GM12892 (cell line): ENCODE measurements at regions not wholly inside any gene's neighbourhood (a gene's known extent, or its start where the extent isn't known, plus 50 kb on each side); places are given as distances from the start of the nearest gene placed in this dataset.

Experiments
- DNase-seq: peaks from one replicate; pipeline ENCODE4 v3.0.0; 2011; ENCODE audit not compliant: insufficient read length
- FAIRE-seq: peaks from 2 replicates; lab custom pipeline; 2011; peaks lifted over from hg19 to GRCh38; lab: Jason Lieb, UNC
- POLR2A ChIP-seq: IDR thresholded peaks from 2 replicates; pipeline ENCODE4 v1.6.1; 2011; ENCODE audit warnings: low read depth, low read length, control low read depth
- POLR2AphosphoS5 ChIP-seq: IDR thresholded peaks from 2 replicates; pipeline ENCODE4 v1.6.1; 2011; ENCODE audit warnings: low read depth, low read length, control low read depth
- TAF1 ChIP-seq: IDR thresholded peaks from 2 replicates; pipeline ENCODE4 v1.6.1; 2011; ENCODE audit warnings: low read depth, mild to moderate bottlenecking, control low read depth, low read length, borderline replicate concordance

GRCh38 chr6:9933677-9934076 is 481.2 kb downstream of the TFAP2A start:
- DNase-seq, result no peak
- no peak for FAIRE-seq
- no peak for TF ChIP-seq POLR2A
- TF ChIP-seq TAF1, result no peak
- TF ChIP-seq POLR2AphosphoS5, result no peak

- FAIRE-seq, result no peak
- DNase-seq, result no peak
- TF ChIP-seq TAF1, result no peak
- no peak for TF ChIP-seq POLR2AphosphoS5
- no peak for TF ChIP-seq POLR2A
These were observed 487.6 kb downstream of the TFAP2A start for GRCh38 chr6:9927275-9927674.

GRCh38 chr6:9924971-9925370 is 489.9 kb downstream of the TFAP2A start:
- DNase-seq, result no peak
- TF ChIP-seq TAF1 (no peak), POLR2A (no peak), POLR2AphosphoS5 (no peak)
- no peak for FAIRE-seq

DNA sequence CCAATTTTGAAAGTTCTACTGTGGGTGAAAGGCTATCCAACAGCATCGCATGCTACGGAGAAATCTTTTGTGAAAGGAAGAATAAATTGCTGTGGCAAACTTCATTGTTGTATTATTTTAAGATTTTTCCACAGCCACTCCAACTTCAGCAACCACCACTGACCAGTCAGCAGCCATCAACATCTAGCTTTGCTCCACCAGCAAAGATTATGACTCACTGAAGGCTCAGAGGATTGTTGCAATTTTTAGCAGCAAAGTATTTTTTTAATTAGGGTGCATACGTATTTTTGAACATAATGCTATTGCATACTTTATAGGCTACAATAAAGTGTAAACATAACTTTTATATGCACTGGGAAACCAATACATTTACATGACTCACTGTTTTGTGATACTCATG is 493.5 kb downstream of the TFAP2A start:
- TF ChIP-seq TAF1 (no peak), POLR2A (no peak), POLR2AphosphoS5 (no peak)
- DNase-seq, result no peak
- no peak for FAIRE-seq

DNA sequence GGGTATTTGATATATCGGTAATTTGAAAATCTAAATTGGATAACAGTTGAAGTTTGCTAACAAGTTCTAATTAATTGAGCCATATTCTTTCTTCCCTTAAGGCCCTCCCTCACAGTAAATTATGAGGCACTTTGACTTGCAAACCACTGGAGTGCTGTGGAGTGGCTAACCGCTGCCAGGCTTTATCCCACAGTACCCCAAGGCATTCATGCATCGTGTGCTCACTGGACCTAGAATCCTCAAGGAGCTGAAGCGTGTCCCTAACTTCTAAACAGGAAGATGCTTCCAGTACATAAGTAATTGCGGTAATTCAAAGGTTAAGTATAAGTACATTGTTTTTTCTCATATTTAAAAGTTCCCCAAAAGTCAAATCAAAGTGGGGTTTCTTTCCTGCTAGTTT is 499.9 kb downstream of the TFAP2A start:
- TF ChIP-seq TAF1 (no peak), POLR2A (no peak), POLR2AphosphoS5 (no peak)
- no peak for DNase-seq
- no peak for FAIRE-seq

DNA sequence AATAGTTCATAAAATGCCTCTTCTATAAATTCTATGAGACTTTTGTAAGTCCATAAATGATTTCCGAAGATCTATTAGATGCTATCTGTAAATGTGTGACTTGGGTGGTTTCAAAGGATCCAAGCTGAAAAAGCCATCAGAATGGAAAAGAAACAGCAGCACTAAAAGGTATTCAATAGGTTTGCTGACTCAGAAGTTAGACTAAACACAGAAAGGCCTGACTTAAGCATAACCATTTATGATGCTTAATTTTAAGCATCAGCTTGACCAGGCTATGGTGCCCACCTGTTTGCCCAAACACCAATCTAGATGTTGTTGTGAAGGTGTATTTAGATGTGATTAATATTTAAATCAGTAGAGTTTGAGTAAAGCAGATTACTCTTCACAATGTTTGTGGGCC is 513.5 kb downstream of the TFAP2A start:
- DNase-seq (no peak), FAIRE-seq (no peak)
- TF ChIP-seq POLR2AphosphoS5, result no peak
- no peak for TF ChIP-seq POLR2A
- no peak for TF ChIP-seq TAF1

DNA sequence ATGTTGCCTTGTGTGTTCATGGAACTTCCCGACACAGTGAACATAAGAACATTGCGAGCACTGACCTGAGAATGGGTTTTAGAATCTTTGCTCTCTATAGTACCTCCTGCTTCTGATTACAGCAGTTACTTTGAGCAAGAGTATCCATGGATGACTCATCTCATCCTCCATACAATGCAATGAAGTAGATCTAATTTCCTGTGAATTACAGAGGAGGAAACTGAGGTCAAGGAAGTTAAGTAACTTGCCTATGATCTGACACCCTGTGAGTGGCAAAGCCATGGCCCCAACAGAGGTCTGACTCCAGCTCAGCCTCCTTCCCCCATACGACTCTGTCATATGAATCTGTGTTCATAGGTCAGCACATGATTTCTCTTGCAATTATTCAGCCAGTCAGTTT is 518.1 kb downstream of the TFAP2A start:
- DNase-seq, result no peak
- no peak for FAIRE-seq

DNA sequence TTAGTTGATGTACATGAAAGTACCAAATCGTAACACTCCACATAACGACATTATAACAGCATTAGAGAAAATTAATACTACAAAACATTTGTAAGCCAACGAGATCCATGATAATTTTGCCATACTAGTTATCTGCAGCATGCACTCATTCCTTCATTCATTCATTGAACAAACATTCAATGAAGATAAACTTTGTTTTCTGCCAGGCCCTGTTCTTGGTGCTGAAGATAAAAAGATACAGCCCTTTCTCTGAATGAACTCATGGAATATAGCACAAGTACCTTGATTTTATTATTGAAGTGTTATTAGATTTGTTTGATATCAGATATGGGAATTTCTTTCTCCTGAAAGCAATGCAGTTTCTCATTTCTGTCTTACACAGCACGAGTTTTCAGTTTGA is 524.0 kb downstream of the TFAP2A start:
- DNase-seq (no peak), FAIRE-seq (no peak)
- no peak for TF ChIP-seq TAF1
- no peak for TF ChIP-seq POLR2AphosphoS5
- no peak for TF ChIP-seq POLR2A

More for the DNA sequence above, 518.1 kb downstream of the TFAP2A start:
- TF ChIP-seq POLR2AphosphoS5 (no peak), TAF1 (no peak), POLR2A (no peak)

DNA sequence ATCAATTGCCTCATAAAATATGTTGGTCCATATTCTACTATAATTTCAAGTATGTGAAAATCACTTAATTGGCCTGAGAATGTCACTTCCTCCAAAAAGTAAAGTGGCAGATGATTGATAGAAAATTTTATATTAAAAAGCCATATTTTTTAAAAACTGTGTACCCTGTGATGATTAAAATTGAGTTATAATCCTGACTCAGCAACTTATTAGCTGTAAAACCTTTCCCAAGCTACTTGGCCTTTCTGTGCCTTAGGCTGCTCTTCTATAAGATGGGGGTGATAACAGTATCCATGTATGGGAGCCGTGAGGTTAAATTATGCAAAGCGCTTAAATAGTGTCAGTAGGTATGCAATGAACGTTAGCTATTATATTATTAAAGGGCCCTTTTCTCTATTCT is 524.4 kb downstream of the TFAP2A start:
- TF ChIP-seq TAF1 (no peak), POLR2AphosphoS5 (no peak), POLR2A (no peak)
- FAIRE-seq (no peak), DNase-seq (no peak)

DNA sequence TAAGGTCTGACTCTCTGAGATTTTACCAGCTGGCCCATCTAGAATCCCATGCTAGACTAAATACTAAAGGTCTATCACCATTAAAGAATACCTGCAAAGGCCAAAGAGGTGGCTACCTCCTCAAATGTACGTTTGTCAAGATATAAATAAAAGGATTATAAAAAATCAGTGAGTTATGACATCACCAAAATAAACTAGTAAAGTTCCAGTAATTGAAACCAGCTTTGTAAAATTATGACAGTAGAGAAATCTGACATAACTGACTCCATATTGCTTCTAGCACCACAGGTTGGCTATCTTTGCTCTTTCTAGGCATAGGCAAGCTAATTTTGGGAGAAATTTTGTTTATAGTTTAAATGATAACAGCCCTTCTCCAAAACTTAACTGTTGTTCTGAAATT is 536.3 kb downstream of the TFAP2A start:
- FAIRE-seq, result no peak
- no peak for DNase-seq
- TF ChIP-seq TAF1 (no peak), POLR2A (no peak), POLR2AphosphoS5 (no peak)

GRCh38 chr6:9875605-9876353 is 539.1 kb downstream of the TFAP2A start:
- FAIRE-seq (no peak), DNase-seq (no peak)
- TF ChIP-seq TAF1 (no peak), POLR2AphosphoS5 (no peak), POLR2A (no peak)

GRCh38 chr6:9862603-9863167 is 552.2 kb downstream of the TFAP2A start:
- DNase-seq (no peak), FAIRE-seq (no peak)
- TF ChIP-seq POLR2A (no peak), POLR2AphosphoS5 (no peak), TAF1 (no peak)
